OCI-M2 (cell line): ENCODE measurements at regions not wholly inside any gene's neighbourhood (a gene's known extent, or its start where the extent isn't known, plus 50 kb on each side); places are given as distances from the start of the nearest gene placed in this dataset.

Experiments used
- DNase-seq: peaks from one replicate; lab custom pipeline; 2025; ENCODE audit not compliant: unreplicated experiment; lab: John Stamatoyannopoulos, UW

DNA sequence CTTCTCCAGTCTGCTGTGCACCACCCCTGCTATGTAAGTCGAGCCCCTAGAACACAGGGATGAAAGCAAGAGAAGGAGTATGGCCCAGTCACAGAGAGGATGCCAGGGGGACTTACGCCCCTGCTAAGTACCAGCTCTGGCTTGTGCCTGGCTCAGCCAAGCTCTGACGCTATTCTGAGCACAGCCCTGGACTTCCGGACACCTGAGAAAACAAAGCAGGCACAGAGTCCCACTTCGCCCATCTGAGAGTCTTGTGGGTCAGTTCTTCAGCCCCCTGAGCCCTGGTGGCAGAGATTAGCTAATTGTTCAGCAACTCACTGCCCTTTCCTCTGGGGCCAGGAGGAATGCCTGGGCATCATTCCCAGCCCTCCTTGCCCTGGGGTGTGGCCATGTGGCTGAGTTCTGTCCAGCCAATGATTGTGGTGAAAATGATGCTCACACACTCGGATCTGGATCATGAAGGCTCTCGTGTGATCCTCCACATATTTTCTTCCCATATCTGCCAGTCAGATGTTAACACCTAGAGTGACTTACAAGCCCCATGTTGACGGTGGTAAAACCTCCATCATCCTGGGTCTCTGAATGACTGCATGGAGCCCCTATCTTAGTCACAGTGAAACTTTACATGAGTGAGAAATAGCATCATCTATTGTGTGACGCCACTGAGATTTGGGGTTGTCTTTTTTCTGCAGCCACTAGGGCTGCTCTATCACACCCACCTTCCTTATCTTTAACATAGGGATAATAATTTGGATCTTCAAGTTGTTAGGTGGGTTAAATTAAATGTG lies 105.7 kb downstream of the TPRA1 start:
- DNase-seq = no peak

- no peak for DNase-seq
Observed at GRCh38 chr3:127483902-127484591, 106.5 kb downstream of the TPRA1 start.

- DNase-seq = no peak
Observed at GRCh38 chr3:127483005-127483641, 107.4 kb downstream of the TPRA1 start.

- no peak for DNase-seq
Observed at GRCh38 chr3:127482216-127483004, 108.1 kb downstream of the TPRA1 start.

DNA sequence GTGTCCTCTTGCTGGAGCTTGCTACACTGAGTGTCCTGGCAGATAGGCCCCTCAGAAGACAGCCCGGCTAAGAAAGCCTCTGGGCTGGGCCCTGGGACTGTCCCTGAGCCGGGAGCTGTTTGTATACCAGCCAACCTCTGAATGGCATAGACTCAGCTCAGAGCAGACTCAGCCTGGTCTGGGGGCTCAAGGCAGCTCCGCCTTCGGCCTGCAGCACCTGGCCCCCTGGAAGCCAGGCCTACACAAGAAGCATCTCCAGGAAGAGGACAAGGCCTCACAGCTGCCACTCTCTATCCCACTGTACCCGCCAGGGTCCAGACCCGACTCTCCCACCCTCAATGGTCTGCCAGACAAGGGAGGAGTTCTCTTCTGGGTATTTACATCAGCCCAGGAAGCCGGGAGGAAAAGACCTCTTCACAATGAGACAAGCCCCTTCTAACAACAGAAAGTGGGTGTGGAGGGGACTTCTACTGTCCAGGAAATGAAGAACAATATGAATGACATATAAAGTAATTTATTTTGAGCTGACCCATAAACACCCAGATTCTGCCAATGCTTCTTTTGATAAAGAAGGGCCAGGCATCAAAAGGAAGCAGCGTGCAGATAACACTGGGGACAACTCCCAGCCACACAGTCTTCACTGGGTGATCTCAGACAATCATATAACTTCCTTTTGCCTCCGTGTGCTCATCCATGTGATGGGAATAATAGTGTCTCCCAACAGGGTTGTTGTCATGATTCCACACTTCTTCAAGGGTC lies 110.2 kb downstream of the TPRA1 start:
- no peak for DNase-seq

DNA sequence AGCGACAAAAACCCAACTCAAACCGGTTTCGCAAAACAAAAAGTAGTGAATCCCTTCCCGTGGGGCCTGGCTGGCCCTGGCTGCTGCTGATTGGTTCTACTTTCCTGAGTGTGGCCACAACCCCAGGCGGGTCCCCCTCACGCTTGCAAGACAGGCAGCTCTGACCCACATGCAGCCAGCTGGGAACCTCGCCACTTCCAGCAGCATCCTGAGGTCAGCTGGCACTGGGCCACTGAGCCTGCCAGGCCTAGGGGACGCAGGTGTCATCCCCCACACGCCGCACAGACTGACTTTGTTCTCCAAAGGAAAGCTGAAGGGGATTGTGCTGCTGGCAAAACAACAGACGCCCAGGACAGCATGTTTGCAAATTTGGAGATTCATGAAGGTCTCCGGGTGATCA lies 111.1 kb downstream of the TPRA1 start:
- no peak for DNase-seq

GRCh38 chr3:127478922-127479321 lies 111.6 kb downstream of the TPRA1 start:
- no peak for DNase-seq

- no peak for DNase-seq
Observed at GRCh38 chr3:127477396-127477795, 113.1 kb downstream of the TPRA1 start.

DNA sequence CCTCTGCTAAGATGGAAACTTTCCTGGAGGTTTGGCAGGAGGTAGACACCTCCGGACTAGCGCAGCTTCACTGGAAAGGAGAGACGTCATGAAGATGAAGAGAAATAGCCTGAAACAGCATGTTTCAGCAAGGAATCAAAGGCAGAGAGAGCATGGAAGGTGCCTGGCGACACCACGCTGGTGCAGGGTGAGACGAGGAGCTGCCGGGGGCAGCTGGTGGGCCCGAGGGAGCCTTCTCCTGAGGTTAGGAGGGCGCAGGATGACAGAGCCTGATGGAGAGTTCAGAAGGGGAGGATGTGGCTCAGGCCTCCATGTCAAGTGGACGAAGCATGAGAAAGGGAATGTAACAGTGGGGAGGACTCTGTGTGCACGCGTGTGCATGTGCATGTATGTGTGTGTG lies 113.6 kb downstream of the TPRA1 start:
- no peak for DNase-seq

DNA sequence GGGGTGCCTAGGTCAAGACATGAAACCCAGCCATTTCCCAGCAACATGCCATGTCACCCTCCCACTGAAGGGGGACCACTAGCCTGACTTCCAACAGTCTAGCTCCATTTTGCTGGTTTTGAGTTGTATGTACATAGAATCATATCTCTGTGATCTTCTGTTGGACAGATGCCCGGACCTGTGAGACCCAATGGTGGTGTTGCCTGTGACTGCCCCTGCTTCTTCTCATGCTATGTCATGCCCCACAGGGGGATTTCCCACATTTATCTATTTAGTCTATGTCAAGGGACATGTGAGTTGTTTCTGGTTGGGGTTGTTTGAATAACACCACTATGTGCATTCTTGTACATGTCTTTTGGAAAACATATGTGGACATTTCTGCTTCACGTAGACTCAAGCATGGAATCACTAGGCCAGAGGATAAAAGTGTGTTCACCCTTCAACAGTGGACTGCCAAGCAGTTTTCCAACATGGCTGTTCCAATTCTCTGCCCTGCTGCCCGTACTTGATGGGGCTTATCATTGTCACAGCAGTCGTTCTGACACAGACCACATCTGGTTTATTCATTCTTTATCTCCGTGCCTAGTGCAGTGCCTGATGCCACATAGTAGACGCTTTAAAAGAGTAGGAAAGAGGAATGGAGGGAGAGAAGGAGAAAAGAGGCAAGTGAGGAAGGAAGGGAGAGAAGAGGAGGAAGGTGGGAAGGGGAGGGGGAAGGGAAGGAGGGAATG lies 114.4 kb downstream of the TPRA1 start:
- DNase-seq = no peak

GRCh38 chr3:127475391-127475790 lies 115.1 kb downstream of the TPRA1 start:
- DNase-seq = no peak

GRCh38 chr3:127473244-127474024 lies 117.1 kb downstream of the TPRA1 start:
- no peak for DNase-seq

- no peak for DNase-seq
Observed at GRCh38 chr3:127472506-127472905, 118.0 kb downstream of the TPRA1 start.

- DNase-seq = no peak
Observed at GRCh38 chr3:127471142-127471541, 119.4 kb downstream of the TPRA1 start.

- DNase-seq = no peak
Observed at GRCh38 chr3:127469760-127470159, 120.8 kb downstream of the TPRA1 start.

- no peak for DNase-seq
Observed at GRCh38 chr3:127467391-127467790, 123.1 kb downstream of the TPRA1 start.

DNA sequence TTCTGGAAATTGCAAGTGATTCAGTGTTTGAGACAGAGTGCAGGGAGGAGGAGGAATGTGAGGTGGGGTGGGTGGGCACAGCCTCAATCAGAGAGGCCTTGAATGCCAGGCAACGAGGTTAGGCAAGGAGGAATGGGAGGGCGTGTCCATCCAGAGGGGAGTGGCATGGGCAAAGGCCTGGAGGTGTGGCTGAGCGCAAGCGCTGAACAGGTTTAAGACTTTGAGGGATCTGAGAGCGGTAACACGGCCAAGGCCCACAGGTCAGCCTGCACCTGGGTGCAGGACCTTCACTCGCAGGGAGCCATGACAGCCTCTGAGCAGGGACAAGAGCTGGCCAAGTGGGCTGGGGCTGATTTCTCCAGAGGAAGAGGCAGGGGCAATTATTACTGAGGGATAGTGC lies 125.9 kb downstream of the TPRA1 start:
- DNase-seq = no peak

- DNase-seq = no peak
Observed at GRCh38 chr3:127462111-127462655, 128.3 kb downstream of the TPRA1 start.
